Coronary artery (tissue), 2 donors: ENCODE measurements at regions not wholly inside any gene's neighbourhood (a gene's known extent, or its start where the extent isn't known, plus 50 kb on each side); places are given as distances from the start of the nearest gene placed in this dataset.
"Not testable (repeated sequence)": the region's sequence is repeated elsewhere in the genome, so short reads cannot be mapped to it uniquely, and the experiment has no call there.

ENCODE experiments used
- DNase-seq: peaks from one replicate; pipeline ENCODE4 v3.0.0-alpha.2; 2017; ENCODE audit warnings: low spot score
- H3K27ac ChIP-seq, 2 donors: fragments of 200-600 bp; sonication (generic); one replicate each; pipeline ENCODE4 v1.5.1; 2016 to 2019
- H3K4me3 ChIP-seq: fragments of 200-600 bp; sonication (generic); 2 replicates; pipeline ENCODE4 v1.5.1; 2016; ENCODE audit warnings: mild to moderate bottlenecking, moderate library complexity
- CTCF ChIP-seq: fragments of 200-600 bp; sonication (generic); IDR thresholded peaks from one replicate; pipeline ENCODE4 v1.5.1; 2019; ENCODE audit warnings: antibody characterized with exemption

GRCh38 chr6:98384801-98385200 lies 449.6 kb upstream of the POU3F2 start:
- DNase-seq = no peak
- Histone ChIP-seq H3K27ac (no peak overlapping the region), H3K4me3 (no peak overlapping the region)
- TF ChIP-seq CTCF = no peak

DNA sequence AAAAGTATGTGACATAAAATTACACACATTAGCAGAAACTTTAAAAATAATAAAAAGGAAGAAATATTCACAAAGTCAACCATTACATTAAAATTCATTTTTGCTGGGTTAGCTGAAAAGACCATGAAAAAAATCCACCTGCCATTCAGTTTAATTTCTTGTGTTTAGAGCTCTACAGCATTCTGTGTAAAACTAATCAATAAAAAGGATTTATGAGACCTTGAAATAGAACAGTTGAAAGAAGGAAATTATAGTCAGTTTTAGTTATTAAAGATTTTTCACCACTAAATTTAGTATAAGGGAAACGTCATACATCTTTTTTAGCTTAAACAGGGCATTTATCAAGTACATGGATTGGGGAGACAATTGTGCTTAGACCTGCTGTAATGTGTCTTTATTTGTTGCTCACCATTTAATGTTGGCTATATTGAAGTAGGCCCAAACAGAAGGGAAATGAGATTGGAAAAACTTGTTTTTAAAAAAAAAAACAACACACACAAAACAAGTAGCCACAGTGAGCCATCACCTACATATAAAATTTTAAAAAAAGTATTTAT lies 438.7 kb upstream of the POU3F2 start:
- no peak for DNase-seq

DNA sequence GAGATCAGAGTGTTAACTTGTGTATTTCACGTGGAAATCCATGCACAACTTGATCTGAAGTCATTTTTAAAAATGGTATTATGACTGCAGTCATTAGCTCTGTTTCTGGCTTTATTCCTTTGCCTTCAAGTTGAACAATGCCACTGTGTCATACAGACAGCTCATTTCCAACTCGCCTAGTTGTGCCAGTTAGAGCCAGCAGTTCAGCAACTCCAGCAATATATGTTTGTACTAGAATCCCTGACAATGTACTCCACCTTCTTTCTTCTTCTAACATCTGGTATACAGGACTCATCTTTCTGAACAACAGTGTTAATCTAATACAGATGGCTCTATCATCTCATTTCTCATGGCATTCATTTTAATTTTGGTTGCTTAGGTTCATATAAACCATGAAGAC lies 418.3 kb upstream of the POU3F2 start:
- no peak overlapping the region for H3K27ac ChIP-seq
- no peak for DNase-seq
- no peak for TF ChIP-seq CTCF
- H3K4me3 ChIP-seq = no peak overlapping the region

More for the DNA sequence above, 438.7 kb upstream of the POU3F2 start:
- Histone ChIP-seq H3K27ac (no peak overlapping the region), H3K4me3 (no peak overlapping the region)
- no peak for TF ChIP-seq CTCF

- H3K27ac ChIP-seq, H3K4me3 ChIP-seq, DNase-seq: not testable (repeated sequence)
These were observed 417.7 kb upstream of the POU3F2 start for GRCh38 chr6:98416497-98417158.

- no peak overlapping the region for H3K4me3 ChIP-seq
- no peak for TF ChIP-seq CTCF
- DNase-seq = no peak
- no peak overlapping the region for H3K27ac ChIP-seq
These were observed 400.9 kb upstream of the POU3F2 start for GRCh38 chr6:98433325-98434056.

DNA sequence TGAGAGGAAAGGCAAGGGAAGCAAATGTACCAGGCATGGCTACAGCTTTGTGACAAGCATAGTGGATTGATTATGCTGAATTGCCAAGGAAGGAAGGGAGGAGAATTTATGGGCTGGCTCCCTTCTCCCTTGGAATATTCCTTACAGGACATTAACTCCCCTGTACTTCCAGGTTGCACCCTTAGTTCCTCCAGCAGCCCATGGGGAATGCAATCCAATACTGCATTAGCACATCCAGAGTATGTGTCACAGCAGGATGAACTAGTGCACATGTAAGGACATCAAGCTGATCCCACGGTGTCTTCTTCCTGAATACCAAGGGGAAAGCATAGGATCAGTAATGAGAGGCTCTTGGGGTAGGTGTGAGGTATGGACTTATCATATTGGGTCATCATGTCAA lies 390.7 kb upstream of the POU3F2 start:
- Histone ChIP-seq H3K4me3 (no peak overlapping the region), H3K27ac (no peak overlapping the region)
- DNase-seq = no peak
- TF ChIP-seq CTCF = no peak

DNA sequence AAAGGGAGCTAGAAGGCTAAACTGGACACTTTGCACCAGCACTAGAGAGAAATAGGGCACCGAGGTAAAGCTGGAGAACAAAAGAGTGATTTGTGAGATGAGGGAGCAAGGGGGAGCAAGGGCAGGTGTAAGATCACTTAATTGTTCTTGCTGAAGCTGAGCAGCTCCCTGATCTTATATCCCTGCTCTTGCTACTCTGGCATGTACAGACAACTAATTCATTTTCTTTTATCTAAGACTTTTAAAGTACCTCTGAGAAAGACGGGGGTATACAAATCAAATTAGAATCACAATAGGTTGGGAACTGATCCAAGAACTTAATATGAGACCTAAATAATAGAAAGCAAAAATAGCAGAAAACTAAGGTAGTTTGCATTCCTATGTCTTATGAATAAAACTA lies 381.7 kb upstream of the POU3F2 start:
- Histone ChIP-seq H3K4me3 (no peak overlapping the region), H3K27ac (no peak overlapping the region)
- no peak for TF ChIP-seq CTCF
- DNase-seq = no peak
